Tibial nerve (tissue), 4 donors: ENCODE measurements at regions not wholly inside any gene's neighbourhood (a gene's known extent, or its start where the extent isn't known, plus 50 kb on each side); places are given as distances from the start of the nearest gene placed in this dataset.

Experiments used
- EP300 ChIP-seq, 2 donors: sonication (generic); formaldehyde crosslinking; IDR thresholded peaks; one replicate each; pipeline ENCODE4 v1.6.1; 2017; ENCODE audit warnings: antibody characterized with exemption in 2 of 2, mild to moderate bottlenecking in 1 of 2
- TF ChIP-seq, protein P1 (sequence below), 5 experiments: fragments of 200-600 bp in 3 of 5; fragments of 450-650 bp in 2 of 5; sonication (generic) in 3 of 5; IDR thresholded peaks; one replicate each; pipeline ENCODE4 v1.5.1; 2016 to 2019; ENCODE audit warnings: antibody characterized with exemption in 5 of 5, mild to moderate bottlenecking in 3 of 5, moderate library complexity in 2 of 5

DNA sequence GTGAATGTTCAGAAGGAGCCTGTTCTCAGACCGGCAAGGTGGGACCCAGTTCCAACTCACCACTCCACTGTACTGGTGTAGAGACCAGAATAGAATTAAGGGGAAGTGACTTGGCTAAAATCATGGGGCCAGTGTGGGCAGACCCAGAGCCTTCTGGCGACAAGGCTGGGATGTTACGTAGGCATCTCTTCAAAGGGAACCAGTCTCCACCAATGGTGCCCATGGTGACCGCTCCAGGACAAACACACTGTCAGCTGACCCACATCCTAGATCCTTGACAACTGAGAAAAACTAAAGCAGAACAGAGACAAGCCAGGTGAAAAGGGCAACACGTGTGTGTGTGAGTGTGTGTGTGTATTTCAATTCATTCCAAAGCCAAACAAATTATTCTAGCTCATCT lies 321.7 kb upstream of the FRG2C start:
- TF ChIP-seq, protein P1, sequence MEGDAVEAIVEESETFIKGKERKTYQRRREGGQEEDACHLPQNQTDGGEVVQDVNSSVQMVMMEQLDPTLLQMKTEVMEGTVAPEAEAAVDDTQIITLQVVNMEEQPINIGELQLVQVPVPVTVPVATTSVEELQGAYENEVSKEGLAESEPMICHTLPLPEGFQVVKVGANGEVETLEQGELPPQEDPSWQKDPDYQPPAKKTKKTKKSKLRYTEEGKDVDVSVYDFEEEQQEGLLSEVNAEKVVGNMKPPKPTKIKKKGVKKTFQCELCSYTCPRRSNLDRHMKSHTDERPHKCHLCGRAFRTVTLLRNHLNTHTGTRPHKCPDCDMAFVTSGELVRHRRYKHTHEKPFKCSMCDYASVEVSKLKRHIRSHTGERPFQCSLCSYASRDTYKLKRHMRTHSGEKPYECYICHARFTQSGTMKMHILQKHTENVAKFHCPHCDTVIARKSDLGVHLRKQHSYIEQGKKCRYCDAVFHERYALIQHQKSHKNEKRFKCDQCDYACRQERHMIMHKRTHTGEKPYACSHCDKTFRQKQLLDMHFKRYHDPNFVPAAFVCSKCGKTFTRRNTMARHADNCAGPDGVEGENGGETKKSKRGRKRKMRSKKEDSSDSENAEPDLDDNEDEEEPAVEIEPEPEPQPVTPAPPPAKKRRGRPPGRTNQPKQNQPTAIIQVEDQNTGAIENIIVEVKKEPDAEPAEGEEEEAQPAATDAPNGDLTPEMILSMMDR (IDR thresholded peaks at IDR 0.05): no peak
- TF ChIP-seq EP300 (IDR thresholded peaks at IDR 0.05): no peak
